ENCODE measurements at regions not wholly inside any gene's neighbourhood (a gene's known extent, or its start where the extent isn't known, plus 50 kb on each side); places are given as distances from the start of the nearest gene placed in this dataset.
A peak's percentile ranks its signal among the peaks of the same experiment; 100 is the strongest.

GRCh38 chr4:19286924-19287323, 964.8 kb upstream of the SLIT2 start:
- Histone ChIP-seq H3K36me3 (no peaks in the 10 kb centered on the region), H3K9me3 (no peaks in the 10 kb centered on the region), H3K4me3 (no peak overlapping the region), H3K27me3 (ENCODE audit: low read depth) (no peaks in the 10 kb centered on the region), H3K27ac (no peak overlapping the region), H3K4me1 (no peaks in the 10 kb centered on the region)
- no peak for ATAC-seq
- no peak for TF ChIP-seq CTCF (IDR thresholded peaks at IDR 0.05)
- intact Hi-C loops (cut with DNase I): no loop called here
- DNase-seq: no peak

- no peaks in the 10 kb centered on the region for H3K27me3 ChIP-seq (ENCODE audit: low read depth)
- intact Hi-C loops (cut with DNase I): no loop called here
- ATAC-seq (no peak), DNase-seq (no peak)
- no peaks in the 10 kb centered on the region for H3K4me1 ChIP-seq
- H3K9me3 ChIP-seq: no peaks in the 10 kb centered on the region
- no peaks in the 10 kb centered on the region for H3K36me3 ChIP-seq
- H3K4me3 ChIP-seq: no peak overlapping the region
- H3K27ac ChIP-seq: no peak overlapping the region
- no peak for TF ChIP-seq CTCF (IDR thresholded peaks at IDR 0.05)
Measured at GRCh38 chr4:19285146-19285545, 966.6 kb upstream of the SLIT2 start.

GRCh38 chr4:19278665-19279064, 973.0 kb upstream of the SLIT2 start:
- H3K27ac ChIP-seq: no peak overlapping the region
- intact Hi-C loops (cut with DNase I): no loop called here
- no peaks in the 10 kb centered on the region for H3K4me1 ChIP-seq
- no peak for DNase-seq
- no peak for TF ChIP-seq CTCF (IDR thresholded peaks at IDR 0.05)
- no peaks in the 10 kb centered on the region for H3K9me3 ChIP-seq
- H3K27me3 ChIP-seq (ENCODE audit: low read depth): no peaks in the 10 kb centered on the region
- H3K36me3 ChIP-seq: no peaks in the 10 kb centered on the region
- H3K4me3 ChIP-seq: no peak overlapping the region
- no peak for ATAC-seq

GRCh38 chr4:19266566-19266965, 985.1 kb upstream of the SLIT2 start:
- ATAC-seq: no peak
- Histone ChIP-seq H3K4me1 (no peaks in the 10 kb centered on the region), H3K27ac (no peak overlapping the region), H3K4me3 (no peak overlapping the region), H3K9me3 (no peaks in the 10 kb centered on the region), H3K27me3 (ENCODE audit: low read depth) (no peaks in the 10 kb centered on the region), H3K36me3 (no peaks in the 10 kb centered on the region)
- no peak for TF ChIP-seq CTCF (IDR thresholded peaks at IDR 0.05)
- no peak for DNase-seq
- intact Hi-C loops (cut with DNase I): no loop called here

GRCh38 chr4:19262467-19262866, 989.2 kb upstream of the SLIT2 start:
- H3K9me3 ChIP-seq: no peaks in the 10 kb centered on the region

More at GRCh38 chr4:19262467-19262866, 989.2 kb upstream of the SLIT2 start:
- Histone ChIP-seq H3K4me1 (no peaks in the 10 kb centered on the region), H3K27me3 (ENCODE audit: low read depth) (no peaks in the 10 kb centered on the region), H3K36me3 (no peaks in the 10 kb centered on the region), H3K27ac (no peak overlapping the region), H3K4me3 (peak overlapping the region; percentile 4)
- no peak for ATAC-seq
- intact Hi-C loops (cut with DNase I): no loop called here
- TF ChIP-seq CTCF (IDR thresholded peaks at IDR 0.05): no peak
- no peak for DNase-seq

Data from lower lobe of right lung (tissue), 2 donors.